NOMO-1 treated with dmso at 0.1 percent for 144 hours (cell line): ENCODE measurements at regions not wholly inside any gene's neighbourhood (a gene's known extent, or its start where the extent isn't known, plus 50 kb on each side); places are given as distances from the start of the nearest gene placed in this dataset.
"Not testable (repeated sequence)": the region's sequence is repeated elsewhere in the genome, so short reads cannot be mapped to it uniquely, and the experiment has no call there.

Source experiments
- DNase-seq: peaks from one replicate; lab custom pipeline; 2025; ENCODE audit not compliant: unreplicated experiment; lab: John Stamatoyannopoulos, UW

DNA sequence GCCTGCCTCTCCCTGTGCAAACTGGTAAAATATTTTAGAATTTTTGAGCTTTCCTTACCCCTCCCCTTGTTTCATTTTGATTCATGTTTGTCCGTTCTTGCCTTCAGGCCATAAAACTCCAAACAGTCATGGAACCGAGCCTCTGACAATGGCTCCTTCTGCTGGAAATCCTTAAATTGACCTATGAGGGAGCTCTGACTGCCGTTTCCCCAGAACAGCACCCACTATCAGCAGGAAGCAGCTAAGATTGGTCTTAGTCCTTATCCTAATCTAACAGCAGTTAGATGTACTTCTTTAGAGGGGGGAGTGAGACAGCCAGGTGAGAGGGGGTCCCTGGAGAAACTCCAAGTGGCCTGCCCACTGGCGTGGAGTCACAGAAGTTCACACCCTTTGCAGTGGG lies 106.7 kb downstream of the FAM174A start:
- DNase-seq: no peak

DNA sequence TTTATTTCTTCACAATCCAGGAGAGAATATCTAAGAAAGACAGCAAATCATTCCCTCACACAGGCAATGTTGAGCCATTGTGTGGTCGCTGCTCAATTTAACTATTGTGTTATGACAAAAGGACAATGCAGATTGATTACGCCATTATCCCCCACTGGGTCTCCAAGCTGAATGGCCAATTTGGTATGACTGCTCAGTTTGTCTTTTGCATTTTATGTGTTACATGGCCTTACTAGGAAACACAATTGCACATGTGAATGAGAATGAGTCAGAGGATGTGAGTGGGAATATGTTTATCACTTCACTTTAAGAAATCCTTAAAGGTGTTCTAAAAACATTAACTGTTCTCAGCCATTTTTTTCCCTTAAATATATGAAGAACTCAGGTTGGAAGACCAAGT lies 108.3 kb downstream of the FAM174A start:
- no peak for DNase-seq

DNA sequence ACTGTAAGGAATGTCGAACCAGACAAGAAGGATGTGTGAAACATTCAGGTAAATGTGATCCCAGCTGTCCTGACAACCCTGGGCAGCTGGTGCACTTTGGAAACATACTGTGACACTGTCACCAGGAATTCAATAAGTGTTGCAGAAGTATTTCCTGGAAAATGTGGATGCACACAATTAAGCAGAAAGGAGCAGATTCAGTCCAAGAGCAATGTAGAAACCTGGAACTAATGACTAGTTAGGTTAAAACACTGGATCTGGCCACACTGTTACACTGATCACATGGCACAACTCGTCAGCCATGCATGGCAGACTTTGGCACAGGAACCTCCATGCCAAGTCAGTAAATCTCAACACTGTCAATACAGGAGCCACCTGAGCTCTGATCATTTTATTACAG lies 109.0 kb downstream of the FAM174A start:
- DNase-seq: no peak

DNA sequence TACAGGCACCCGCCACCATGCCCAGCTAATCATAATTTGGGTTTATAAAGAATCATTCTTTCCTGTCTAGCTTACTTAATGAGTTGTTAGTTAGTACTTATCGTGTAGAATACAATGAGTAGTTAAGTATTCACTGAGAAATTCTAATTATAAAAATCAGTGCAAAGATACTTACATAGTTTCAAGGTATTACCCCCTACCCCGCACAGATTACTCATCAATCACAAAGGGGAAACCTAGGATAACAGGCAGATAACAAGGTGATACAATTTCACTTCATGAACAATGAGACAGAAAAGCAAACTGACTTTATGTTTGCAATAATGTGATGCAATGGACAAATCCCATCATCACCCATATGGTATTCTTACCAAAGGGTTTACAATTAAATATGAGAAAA lies 109.6 kb downstream of the FAM174A start:
- no peak for DNase-seq

DNA sequence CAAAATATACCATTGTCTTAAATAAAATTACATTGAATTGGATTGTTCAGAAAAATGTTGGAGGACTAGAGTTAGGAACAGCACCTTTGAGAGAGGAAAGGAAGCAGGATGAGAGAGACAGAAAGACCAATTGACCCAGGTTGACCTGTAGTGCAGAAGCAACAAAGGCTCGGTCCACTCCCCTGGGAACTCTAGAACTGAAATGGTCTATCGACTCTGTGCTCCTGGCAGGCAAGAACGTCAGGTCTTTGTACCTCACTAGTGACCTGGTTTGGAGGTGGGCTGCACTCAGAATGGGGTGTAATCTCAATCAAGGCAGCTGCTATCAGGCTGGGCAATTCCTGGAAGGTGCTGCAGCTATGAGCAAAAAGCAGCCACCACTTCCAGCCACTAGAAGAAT lies 110.8 kb downstream of the FAM174A start:
- DNase-seq: no peak

DNA sequence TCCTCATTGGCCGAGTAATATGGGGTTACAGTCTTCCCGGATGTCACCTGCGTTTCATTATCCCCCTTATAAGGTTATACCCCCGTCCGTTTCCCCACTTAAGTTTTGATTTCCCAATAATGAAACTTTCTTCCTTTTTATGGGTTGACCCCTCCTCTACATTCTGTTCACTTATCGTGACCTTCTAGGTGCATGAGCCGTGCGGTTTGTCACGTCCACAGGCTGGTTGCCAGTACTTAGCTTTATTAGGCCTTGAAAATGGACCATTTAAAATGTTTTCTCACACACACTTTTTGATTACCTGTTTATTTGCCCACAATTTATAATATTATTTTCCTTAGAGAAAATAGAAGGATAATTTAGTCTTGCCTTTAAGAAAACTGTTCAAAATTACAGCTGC lies 111.5 kb downstream of the FAM174A start:
- no peak for DNase-seq

DNA sequence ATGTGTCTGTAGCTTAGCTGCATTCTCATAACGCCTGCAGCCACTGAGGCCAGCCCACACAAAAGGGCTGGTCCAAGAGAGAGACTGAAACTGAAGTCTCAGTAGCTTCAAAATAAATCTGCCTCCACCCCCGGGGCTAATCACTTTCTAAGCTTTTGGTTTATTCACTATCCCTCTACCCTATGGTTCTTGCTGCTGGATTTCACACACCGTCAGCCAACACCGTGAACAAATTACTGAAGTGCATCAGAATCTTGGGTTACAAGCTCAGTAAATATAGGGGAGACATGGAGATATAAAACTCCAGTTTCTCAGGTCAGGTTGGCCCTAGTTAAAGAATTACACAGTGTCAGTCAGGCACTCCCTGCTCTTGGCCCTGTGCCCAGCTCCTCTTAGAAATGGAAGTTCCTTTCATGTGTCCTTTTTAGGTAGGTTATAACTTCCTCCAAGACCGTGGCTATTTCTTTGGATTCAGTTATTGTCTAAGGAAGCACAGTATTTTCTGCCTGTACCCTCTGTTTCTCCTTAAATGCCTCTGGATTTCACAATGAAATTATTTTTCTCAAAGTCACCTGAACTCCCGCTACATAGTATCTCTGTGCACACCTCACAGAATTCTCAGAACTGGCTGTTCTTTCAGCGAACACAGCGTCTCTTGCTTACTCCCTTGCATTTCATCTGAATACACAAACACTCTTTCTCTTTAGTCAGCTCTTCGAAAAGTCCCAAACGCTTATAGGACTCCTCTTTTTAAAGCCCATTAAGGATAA lies 112.5 kb downstream of the FAM174A start:
- DNase-seq: no peak

DNA sequence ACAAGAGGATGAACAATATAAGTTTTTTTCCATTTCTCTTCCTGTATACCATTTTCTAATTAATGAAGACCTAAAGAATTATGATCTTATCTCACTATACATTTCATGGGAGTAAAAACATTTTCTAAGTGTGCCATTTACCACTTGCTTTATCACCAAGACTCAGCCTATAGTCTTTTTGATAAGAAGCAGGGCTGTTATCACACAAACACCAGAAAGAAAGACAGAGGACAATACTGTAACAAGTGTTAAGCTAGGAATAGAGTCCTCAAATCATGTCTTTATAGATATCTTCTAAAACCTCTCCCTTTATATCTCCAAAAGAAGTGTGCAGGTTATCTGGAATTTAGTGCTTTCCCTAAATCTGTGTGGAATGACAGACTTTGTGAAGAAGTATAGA lies 119.7 kb downstream of the FAM174A start:
- no peak for DNase-seq

DNA sequence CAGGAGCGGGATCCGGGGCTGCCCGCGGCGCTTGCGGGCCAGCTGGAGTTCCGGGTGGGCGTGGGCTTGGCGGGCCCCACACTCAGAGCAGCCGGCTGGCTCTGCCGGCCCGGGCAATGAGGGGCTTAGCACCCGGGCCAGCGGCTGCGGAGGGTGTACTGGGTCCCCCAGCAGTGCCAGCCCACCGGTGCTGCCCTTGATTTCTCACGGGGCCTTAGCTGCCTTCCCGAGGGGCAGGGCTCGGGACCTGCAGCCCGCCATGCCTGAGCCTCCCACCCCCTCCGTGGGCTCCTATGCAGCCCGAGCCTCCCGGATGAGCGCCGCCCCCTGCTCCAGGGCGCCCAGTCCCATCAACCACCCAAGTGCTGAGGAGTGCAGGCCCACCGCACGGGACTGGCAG lies 121.6 kb downstream of the FAM174A start:
- not testable (repeated sequence) for DNase-seq

DNA sequence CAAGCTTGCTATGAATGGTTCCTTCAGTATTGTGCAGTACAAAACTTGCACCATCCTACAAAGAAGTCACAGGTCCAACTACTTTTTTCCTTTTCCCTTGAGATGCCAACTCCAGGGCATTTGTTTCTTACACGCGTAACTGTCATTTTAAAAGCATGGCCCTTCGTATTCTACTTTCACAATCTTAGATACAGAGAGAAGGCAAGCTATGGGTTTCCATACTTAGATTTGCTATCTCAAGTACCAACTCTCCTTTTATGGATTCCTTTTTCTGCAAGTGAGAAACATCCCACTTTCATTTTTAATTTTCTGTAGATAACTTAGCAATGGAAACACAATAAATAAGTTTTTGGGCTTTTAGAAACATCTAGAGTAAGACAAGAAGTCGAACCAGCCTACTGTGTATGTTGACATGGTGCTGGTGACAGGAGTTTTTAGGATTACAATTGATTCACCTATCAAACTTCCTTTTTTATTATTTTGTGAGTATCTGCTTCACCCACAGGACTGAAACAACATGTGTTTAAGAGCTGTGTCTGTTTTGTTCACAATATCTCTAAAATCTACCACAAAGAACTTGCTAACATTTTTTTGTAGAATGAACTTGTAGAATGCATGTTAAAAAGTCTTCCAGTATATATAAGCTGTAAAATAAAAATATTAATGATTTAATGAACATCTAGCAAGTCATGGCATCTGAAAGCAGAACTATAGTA lies 124.1 kb downstream of the FAM174A start:
- DNase-seq: no peak

DNA sequence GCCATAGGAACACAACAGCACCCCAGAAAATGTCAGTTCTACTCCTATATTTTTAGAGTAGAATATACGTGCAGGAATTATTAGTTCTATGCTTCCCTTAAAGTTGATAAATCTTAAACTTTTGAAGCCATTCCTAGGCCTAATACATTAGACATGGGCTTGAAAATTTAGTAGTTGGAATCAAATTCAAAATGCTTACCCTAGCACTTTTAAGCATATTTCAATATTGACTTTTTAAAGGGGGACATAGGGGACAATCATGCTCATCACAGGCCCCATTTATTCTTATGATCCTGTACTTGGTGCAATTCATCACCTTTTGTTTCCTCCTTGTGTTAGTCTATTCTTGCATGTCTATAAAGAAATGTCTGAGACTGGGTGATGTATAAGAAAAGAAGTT lies 129.0 kb downstream of the FAM174A start:
- DNase-seq: no peak

DNA sequence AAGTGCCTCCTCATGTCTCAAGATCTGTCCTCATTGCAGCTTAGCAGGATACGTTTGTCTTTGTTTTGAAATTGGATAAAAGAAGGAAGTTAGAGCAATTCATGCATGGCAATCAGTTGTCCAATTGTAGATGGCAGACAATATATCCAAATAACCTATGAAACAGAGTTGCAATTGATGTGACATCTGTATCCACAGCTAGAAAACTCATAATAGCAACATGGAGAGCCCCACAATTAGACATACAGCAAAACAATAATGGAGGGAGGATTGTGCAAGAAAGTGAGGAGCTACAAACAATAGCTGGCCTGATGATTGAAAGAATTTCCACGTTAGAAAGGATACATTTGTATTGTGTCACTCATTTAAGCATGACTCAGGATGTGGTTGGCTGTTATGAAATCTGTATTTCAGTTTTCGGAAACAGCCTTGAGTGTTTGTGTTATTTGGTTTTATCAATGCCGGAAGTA lies 132.0 kb downstream of the FAM174A start:
- peak; percentile 63 for DNase-seq

DNA sequence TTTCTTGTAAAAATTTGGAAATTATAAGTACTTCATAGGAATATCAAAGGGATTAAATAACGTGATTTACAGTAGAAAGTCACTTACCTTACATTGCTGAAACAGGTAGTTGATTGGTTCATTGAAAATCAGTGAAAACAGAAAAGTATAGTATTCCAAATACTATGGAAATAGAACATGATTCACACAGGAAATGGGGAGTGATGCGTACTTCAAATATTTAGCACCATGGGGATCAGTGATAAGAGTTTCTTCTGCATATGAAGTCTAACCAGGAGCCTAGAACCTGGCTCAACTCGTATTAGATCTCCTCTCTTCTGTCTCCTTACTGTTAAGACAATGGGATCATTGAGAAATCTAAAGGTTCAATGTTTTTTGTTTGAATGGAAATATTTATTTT lies 133.3 kb downstream of the FAM174A start:
- DNase-seq: no peak

DNA sequence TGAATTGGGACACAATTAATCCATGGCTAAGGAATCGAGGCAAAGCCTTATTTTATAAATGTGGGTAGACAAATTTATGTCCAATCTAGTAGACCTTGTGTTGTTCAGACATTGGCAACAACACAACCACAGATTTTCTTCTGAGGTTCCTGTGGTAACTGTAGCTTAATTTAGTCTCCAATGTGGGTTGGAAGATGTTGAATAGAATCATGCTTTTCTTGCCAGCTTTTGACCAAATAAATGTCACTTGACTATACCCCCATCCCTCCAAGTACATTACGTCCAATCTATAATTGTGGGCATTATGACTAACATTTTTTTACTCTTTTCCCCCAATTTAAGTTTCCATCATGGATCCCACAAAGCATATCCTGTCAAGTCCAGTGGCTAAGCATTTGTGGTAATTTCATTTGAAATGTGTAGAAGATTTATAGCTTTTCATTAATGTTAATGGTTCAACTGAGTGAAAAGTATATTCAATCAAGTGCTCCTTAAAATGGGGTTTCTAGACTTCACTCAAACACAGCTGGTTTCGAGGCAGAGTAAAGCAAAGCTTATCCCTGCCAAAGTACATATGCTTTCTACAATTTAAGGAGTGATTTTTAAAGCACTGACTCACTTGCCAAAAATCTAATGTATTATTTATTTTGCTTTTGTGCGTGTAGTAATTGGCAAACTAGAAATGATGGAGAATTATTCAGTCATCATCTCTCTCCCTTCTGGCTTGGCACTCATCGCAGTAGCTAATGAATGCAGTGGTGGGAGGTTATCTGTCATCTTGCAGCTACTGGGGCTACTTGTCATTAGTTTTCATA lies 141.8 kb downstream of the FAM174A start:
- no peak for DNase-seq

DNA sequence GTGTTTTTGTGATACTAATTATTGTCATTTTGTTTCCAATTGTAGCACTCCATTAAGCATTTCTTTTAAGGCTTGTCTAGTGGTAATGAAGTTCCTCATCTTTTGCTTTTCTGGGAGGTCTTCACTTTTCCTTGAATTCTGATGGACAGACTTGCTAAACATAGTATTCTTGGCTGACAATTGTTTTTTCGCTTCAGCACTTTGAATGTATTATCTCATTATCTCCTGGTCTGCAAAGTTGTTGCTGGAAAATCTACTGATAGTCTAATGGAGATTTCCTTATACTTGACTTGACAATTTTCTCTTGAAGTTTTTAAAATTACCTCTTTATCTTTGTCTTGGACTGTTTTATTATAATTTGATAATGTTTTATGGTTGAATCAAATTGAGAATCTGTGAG lies 147.5 kb downstream of the FAM174A start:
- no peak for DNase-seq

DNA sequence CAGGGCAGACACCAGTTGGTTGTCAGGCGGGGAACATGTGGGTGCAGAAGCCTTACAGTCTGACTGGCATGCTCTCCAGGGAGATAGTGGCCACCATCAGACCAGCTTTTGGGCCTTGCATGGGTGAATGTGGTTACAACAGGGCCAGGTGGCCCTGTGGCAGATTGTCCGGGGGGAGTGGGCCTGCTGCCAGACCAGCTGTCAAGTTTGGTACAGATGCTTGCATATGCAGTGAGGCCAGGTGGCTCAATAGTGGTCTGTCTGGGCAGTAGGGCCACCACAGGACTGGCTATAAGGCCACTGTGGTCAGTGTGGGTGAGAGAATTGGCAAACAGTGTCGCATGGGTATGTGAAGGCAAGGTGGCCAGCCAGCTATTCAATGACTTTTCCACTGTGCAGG lies 148.7 kb downstream of the FAM174A start:
- DNase-seq: no peak

DNA sequence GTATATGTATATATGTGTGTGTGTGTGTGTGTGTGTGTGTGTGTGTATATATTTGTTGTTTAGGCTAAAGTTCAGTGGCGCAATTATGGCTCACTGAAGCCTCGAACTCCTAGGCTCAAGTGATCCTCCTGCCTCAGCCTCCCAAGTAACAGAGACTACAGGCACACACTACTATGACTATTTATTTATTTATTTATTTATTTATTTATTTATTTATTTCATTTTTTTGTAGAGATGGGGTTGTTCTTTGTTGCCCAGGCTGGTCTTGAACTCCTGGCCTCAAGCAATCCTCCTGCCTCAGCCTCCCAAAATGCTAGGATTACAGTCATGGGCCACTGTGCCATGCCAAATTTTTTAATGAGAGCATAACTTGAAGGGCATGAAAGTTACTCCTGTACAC lies 149.9 kb downstream of the FAM174A start:
- not testable (repeated sequence) for DNase-seq

DNA sequence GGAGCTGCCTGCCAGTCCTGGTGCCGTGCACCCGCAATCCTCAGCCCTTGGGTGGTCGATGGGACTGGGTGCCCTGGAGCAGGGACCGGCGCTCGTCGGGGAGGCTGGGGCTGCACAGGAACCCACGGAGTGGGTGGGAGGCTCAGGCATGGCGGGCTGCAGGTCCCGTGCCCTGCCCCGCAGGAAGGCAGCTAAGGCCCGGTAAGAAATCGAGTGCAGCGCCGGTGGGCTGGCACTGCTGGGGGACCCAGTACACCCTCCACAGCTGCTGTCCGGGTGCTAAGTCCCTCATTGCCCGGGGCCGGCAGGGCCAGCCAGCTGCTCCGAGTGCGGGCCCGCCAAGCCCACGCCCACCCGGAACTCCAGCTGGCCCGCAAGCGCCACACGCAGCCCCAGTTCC lies 153.7 kb downstream of the FAM174A start:
- not testable (repeated sequence) for DNase-seq

DNA sequence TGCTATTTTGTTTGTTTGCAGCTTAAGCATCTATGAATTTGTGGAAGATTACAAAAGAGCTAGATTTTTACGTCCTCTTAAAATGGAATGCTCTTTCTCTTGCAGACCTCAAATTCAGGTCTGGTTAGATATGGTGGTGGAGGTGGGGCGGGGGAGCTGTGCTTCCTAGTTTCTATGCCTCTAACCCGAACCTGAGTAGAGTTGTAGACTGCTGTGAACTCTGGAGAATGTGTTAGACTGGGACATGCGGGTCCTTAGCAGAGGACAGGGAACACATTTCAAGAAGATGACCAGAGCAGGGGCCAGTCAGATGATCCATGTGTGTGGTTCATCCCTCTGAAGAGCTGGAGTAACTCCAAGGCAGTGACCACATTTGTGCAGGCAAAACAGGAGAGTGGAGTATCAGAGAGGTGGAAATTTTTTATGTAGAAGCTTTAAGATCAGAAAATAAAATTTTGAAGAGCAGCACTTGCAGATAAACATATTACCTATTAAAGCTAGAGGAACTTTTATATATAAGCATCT lies 154.9 kb downstream of the FAM174A start:
- no peak for DNase-seq

DNA sequence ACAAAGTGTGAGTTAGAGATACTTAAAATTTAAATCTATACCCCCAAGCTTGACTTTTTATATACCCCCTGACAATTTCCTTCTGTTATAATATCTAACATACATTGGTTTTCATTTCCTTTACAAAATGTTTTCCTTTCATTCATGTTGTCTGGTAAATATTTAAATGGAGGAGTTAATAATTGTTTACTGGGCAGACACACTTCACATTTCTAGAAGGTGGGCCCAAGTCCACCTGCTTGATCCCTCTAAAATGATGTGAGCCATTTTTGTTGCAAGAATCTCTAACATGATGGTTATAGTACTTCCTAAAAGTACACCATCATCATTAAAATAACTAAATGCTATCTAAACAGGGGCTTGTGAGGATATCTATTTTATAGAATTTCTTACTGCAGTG lies 155.9 kb downstream of the FAM174A start:
- no peak for DNase-seq

DNA sequence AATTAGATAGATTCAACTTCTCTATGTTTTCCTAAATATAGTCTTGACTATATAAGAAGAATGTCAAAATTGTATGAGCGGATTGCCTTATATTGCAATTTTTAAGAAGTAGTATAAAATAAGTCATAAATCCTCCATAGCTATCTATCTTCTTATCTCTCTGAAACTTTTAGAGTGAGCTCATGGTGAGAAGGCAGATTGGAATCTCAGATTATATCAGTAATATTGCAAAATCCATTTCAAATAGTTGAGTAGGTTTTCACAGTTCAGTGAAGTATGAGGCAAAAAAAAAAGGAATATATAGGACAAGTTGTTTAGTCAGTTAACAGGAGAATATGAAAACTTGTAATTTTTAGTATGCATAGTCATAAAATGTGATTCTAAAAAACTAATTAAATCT lies 156.4 kb downstream of the FAM174A start:
- no peak for DNase-seq

DNA sequence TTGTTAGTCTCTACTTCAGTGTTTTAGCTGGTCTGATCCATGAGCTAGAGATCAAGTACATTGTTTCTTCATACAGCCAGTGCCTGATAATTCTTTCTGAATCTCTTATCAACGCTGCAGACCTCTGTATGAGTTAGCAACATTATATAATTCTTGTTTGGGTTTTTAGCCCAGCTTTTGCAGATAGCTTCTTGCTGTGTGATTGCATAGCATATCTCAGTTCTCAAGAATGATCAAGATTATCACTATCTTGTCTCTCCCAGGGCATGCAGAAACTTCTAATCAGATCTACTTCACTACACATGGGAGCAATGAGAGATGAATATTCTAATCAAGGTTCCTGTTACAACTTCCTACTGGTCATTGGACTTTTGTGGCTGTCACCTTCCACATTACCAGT lies 158.3 kb downstream of the FAM174A start:
- DNase-seq: no peak
